ENCODE measurements at regions not wholly inside any gene's neighbourhood (a gene's known extent, or its start where the extent isn't known, plus 50 kb on each side); places are given as distances from the start of the nearest gene placed in this dataset.
"Not testable (repeated sequence)": the region's sequence is repeated elsewhere in the genome, so short reads cannot be mapped to it uniquely, and the experiment has no call there.

- DNase-seq = no peak
Observed at GRCh38 chr20:11484479-11484878, 433.2 kb upstream of the BTBD3 start.

GRCh38 chr20:11492386-11492785 lies 425.3 kb upstream of the BTBD3 start:
- DNase-seq = no peak

- no peak for DNase-seq
Observed at GRCh38 chr20:11492846-11493245, 424.8 kb upstream of the BTBD3 start.

GRCh38 chr20:11496380-11496779 lies 421.3 kb upstream of the BTBD3 start:
- no peak for DNase-seq

- DNase-seq = no peak
Observed at GRCh38 chr20:11497545-11497944, 420.1 kb upstream of the BTBD3 start.

- DNase-seq = no peak
Observed at GRCh38 chr20:11499101-11499634, 418.5 kb upstream of the BTBD3 start.

GRCh38 chr20:11502061-11502460 lies 415.6 kb upstream of the BTBD3 start:
- DNase-seq = no peak

- no peak for DNase-seq
Observed at GRCh38 chr20:11502671-11503070, 415.0 kb upstream of the BTBD3 start.

GRCh38 chr20:11509776-11510175 lies 407.9 kb upstream of the BTBD3 start:
- no peak for DNase-seq

- no peak for DNase-seq
Observed at GRCh38 chr20:11511821-11512220, 405.9 kb upstream of the BTBD3 start.

- not testable (repeated sequence) for DNase-seq
Observed at GRCh38 chr20:11513241-11513745, 404.4 kb upstream of the BTBD3 start.

GRCh38 chr20:11516448-11516847 lies 401.2 kb upstream of the BTBD3 start:
- no peak for DNase-seq

GRCh38 chr20:11520596-11520995 lies 397.1 kb upstream of the BTBD3 start:
- DNase-seq = no peak

GRCh38 chr20:11521476-11522365 lies 396.0 kb upstream of the BTBD3 start:
- no peak for DNase-seq

GRCh38 chr20:11522366-11522741 lies 395.3 kb upstream of the BTBD3 start:
- DNase-seq = no peak

GRCh38 chr20:11529047-11529446 lies 388.6 kb upstream of the BTBD3 start:
- DNase-seq = no peak

- DNase-seq = no peak
Observed at GRCh38 chr20:11537032-11537431, 380.7 kb upstream of the BTBD3 start.

- no peak for DNase-seq
Observed at GRCh38 chr20:11539450-11539849, 378.2 kb upstream of the BTBD3 start.

GRCh38 chr20:11540558-11540957 lies 377.1 kb upstream of the BTBD3 start:
- no peak for DNase-seq

GRCh38 chr20:11542645-11543044 lies 375.0 kb upstream of the BTBD3 start:
- no peak for DNase-seq

GRCh38 chr20:11544029-11544678 lies 373.5 kb upstream of the BTBD3 start:
- DNase-seq = peak; percentile 2

- DNase-seq = no peak
Observed at GRCh38 chr20:11546939-11547338, 370.8 kb upstream of the BTBD3 start.

- no peak for DNase-seq
Observed at GRCh38 chr20:11549172-11550103, 368.3 kb upstream of the BTBD3 start.
